ENCODE measurements at regions not wholly inside any gene's neighbourhood (a gene's known extent, or its start where the extent isn't known, plus 50 kb on each side); places are given as distances from the start of the nearest gene placed in this dataset.
A peak's percentile ranks its signal among the peaks of the same experiment; 100 is the strongest.

DNA sequence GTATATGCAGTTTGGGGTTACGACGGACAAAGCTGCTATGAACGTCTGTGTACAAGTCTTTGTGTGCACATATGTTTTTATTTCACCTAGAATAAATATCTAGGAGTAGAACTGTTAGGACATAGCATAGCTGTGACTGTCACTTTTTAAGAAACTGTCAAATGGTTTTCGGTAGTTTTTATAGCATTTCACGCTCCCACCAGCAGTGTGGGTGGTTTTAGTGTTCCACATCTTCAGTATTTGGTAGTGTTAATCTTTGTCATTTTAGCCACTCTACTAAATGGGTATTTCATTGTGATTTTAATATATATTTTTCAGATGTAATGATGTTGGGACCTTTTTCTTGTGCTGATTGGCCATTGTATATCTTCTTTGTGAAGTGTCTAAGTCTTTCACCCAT is 109.1 kb upstream of the BCAT1 start:
- DNase-seq (ENCODE audit: low spot score), result no peak

DNA sequence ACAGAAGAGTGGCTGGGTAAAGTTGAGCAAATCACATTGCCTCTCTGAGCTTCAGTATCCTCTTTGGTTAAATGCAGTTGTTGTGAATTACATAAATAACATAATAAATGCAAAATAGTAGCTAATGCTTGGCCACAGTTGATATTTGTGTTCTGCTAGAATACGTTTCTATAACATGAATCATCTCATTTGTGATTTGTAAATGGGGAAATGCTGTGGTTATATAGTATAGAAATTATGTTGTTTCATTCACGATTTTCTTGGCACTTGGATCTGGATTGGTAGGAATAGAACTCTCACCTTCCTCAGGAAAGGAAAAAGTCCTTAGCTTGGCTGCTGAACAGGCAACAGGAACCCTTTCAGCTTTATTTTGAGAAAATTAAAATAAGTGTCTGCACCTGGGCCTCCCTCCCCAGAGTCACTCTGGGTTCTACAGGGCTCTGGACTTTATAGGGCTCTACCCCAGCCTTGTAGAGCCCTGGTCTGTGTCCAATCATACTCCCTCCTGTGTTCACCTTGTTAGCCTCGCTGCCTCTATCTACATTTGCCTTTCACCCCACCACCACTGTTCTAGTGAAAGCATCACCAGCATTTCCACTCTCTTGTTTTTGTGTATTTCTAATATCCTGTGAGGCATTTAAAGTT is 107.7 kb upstream of the BCAT1 start:
- no peak for DNase-seq (ENCODE audit: low spot score)

DNA sequence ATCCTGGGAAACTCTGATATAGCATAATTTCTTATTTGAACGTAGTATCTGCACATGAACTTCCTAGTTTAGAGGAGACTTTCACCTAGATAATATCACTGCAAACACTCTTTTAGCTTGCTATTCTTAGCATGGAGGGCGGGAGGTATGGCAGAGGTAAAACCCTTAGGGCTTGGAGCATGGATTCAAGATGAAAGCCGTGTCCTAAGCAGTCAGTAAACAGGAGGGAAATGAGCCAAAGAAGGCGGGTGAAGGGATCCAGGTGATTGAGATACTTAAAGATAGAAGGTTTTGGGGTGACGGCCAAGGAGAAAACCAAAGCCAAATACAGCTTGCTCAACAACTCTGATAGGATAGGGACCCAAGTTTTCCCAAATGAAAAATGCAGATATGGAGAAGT is 107.1 kb upstream of the BCAT1 start:
- DNase-seq (ENCODE audit: low spot score), result no peak

DNA sequence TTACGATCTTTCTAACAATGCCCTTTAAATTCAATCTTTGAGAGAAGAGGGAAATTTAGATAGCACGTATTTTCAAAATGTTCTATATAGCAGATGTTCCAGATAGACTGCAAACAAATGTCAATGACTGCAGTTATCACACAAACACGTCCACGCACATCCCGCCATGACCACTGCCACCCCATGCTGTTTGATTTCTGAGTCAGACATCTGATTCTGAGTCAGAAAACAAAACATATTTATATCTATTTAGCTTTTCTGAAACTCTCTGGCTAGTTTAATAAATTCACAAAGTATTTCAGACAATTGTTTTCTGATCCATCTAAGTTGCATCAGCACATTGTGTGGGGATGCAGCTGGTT is 105.9 kb upstream of the BCAT1 start:
- DNase-seq (ENCODE audit: low spot score), result peak; percentile 34

DNA sequence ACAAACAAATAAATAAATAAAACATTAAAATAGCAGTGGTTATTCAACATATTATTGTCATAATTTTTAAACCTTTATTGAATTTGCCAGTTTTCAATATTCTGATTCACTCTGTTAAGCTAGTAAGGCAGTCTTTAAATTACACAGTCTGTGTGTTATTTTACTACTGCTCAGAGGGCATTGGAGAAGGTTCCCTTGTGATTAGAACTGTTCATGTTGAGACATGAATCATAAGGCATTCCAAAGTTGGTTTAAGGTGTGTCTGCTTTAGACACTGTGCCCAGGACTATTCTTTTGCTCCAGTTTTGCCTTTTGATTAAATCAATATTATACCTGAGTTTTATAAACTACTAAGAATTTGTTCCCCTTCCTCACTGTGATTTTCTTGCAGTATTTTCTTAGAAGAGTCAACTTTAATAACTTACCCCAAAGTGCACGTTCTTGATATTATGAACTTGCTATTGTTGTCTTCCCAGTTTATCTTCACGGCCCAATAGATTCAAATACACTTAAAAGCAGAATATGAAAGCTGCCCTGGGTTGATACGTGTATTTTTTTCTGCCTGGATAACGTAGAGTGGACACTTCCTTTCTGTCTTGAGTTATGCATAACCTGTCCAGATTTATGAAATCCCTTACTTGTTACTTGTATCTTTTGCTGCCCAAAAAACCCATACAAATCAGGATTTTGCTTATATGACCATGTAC is 105.3 kb upstream of the BCAT1 start:
- DNase-seq (ENCODE audit: low spot score), result no peak

DNA sequence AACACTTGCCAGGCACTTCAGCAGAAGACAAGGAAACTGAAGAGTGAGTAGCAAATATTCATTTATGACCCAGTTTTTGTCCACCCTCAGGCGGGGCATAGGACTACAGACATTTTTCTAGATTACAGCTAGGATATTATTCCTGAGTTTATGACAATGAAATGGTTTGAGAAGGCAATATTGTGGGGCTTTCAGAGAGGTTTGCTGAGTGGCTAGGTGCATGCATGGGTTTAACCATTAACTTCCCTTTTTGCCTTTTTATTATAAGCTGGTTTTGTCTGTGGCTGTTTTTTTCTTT is 104.0 kb upstream of the BCAT1 start:
- no peak for DNase-seq (ENCODE audit: low spot score)

DNA sequence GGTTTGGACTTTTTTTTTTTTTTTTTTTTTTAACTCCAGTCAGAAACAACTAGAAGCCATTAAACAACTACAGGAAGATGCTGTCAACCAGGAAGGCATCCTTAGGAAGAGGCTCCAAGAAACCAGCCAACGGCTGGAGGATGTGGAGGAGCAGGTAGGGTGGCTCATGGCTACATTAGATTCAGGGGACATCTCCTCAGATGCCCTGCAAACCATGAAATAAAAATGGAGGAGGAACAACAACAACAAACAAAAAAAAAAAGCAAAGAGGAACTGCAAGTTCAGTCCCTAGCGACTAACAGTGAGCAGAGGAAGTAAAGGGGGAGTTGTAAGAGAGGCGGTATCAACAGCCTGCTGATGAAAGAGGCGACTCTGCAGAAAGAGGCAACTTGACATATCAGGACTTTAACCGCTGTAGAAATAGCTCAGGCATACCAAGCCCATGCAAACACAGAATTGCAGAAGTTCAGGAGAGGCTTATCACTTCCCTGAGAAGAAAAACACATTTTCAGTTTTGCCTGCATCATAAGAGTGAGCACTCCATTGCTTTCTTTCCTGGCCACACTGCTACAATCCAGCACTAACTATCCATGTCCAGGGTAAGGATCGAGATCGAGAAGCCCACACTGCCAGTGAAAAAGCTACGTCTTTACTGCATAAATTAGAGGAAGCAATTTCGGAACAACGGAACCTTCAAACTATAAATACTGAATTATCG is 103.5 kb upstream of the BCAT1 start:
- DNase-seq (ENCODE audit: low spot score), result peak; percentile 73

DNA sequence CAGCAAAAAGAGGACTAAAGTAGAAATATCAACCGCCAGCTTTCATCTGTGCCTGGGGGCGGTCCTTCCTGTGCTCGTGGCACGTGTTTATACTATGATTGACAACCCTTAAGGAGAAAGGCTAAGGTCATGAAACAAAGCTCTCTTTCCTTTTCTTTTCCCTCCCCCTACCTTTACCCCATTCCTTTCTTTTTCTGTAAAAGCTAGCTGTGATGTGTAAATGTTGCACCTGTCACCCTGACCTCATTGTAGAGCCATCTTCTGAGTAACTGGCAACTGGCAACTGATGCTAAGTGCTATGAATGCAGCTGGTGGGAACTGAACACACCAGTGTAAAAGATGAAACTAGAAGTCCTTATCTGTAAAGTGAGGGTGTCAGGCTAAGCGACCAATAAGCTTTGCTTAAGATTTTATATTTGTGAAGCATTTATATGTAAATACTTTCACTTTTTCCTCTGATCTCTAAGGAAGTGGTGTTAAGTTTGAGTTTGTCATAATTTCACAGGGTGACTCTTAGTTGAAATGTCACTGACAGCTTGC is 102.8 kb upstream of the BCAT1 start:
- peak; percentile 62 for DNase-seq (ENCODE audit: low spot score)

DNA sequence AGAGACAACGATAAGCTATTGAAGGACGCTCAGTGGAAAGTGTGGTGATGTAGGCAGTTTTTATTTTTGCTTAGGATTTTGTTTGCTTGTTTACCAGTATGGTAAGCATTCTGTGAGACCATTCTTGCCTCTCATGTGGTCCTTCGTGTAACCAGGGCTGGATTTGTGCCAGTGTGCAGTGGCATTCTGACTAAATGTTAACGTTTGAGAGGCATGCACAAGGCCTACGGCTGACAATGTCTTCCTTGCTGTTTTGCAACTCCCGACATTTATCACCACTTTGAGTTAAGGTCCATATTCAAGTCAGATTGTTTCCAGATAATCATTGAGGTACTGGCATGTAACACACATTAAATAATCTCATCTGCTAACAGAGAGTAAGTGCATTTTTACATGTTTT is 102.3 kb upstream of the BCAT1 start:
- DNase-seq (ENCODE audit: low spot score), result no peak

DNA sequence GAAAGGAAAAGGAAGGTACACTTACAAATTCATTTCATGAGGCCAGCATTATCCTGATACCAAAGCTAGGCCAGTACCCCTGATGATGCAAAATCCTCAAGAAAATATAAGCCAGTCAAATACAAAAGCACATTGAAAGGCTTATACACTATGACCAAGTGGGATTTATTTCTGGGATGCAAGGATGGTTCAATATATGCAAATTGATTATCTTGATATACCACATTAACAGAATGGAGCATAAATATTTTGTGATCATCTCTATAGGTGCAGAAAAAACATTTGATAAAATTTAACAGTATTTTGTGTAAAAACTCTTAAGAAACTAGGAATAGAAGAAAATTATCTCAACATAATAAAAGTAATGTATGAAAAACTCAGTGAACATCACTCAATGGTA is 97.0 kb upstream of the BCAT1 start:
- DNase-seq (ENCODE audit: low spot score), result no peak

DNA sequence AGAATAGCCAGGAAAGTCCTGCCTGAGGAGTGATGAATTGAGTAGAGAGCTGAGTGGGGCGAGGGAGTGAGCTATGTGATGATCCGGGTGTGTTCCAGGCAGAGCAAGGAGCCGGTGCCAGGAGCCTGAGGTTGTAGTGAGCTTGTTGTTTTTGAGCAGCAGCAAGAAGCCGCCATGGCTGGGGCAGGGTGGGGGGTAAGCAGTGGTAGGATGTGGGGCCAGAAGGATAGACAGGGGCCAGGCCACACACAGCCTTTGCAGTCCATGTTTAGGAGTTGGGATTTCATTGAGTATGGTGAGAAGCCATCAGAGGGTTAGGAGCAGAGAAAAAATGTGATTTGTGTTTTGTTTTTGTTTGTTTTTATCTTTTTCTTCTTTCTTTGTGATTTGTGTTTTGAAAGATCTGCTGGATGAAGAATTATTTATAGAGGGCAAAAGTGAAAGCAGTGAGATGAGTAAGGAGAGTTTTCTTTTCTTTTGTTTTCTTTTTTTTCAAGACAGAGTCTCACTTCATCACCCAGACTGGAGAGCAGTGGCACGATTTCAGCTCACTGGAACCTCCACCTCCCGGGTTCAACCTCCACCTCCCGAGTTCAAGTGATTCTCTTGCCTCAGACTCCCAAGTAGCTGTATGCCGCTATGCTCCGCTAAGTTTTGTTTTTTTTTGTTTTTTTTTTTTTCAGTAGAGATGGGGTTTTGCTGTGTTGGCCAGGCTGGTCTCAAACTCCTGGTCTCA is 92.3 kb upstream of the BCAT1 start:
- DNase-seq (ENCODE audit: low spot score), result no peak

DNA sequence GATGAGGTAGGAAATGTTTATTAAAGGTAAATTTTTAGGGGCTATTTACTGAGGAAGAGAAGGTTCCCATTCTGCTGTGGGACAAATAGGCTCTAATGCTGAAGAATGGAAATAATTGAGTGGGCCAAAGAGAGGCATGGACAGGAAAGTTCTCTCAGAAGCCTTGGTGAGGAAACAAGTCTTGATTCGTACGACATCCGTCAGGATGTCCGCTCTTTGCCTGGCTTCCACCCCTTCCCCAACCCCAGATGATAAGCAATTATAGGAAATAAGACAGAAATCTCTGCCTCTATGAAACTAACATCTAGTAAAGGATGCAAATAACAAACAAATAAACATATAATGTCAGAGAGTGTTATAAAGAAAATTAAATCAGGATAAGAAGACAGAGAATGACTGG is 91.7 kb upstream of the BCAT1 start:
- DNase-seq (ENCODE audit: low spot score), result no peak

DNA sequence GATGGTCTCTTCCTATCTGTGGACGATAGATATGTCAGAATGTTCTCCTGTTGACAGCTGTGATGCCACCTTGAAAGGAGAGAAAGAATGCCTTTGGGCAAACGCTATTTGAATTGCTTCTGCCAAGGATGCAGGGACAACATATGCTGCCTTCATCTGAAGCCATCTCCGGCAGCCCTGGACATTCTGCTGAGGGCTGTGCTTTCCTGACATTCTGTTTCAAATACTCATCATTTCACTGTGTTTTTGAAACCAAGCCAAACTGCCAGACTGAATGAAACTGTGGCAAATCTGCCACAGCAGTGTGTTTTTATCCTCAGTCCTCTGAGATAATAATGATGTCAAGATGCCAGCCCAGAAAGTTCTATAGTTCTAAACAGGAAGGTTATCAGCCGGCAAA is 85.8 kb upstream of the BCAT1 start:
- DNase-seq (ENCODE audit: low spot score), result no peak

DNA sequence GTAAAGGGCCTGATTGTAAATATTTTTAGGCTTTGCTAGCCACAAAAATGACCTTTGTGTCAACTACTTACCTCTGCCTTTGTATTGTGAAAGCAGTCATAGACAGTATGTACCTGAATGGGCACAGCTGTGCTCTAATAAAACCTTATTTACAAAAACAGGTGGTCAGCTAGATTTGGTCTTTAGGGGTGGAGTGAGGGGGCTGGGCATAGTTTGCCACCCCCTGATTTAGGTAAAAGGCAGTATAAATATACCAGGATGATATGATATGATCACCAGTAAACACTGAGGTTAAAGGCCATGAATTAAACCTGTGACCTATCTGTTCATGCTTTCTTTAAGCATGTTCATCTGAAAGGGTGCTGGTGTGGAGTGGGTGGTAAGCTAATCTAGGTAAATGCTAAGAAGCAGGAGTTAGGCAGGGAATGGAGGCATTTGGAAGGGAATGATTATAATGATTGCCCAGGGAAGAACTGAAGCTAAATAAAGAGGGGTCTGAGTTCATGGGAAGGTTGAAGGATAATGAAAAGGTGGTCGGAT is 77.1 kb upstream of the BCAT1 start:
- DNase-seq (ENCODE audit: low spot score), result no peak

DNA sequence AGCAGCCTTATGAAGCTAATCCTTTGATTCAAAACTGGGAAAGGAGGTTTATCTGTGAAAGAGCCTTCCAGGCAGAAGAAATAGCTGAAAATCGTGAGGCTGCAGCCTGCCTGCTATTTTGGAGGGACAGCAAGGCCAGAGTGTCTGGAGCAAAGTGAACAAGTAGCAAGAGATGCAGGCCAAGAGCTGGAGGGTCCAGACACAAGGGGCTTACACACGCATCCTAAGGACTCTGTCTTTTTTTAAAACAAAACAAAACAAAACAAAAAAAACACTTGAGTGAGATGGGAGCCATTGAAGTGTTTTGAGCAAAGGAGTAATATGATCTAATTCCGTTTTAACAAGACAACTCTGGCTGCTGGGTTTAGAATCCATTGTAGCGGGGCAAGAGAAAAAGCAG is 76.4 kb upstream of the BCAT1 start:
- DNase-seq (ENCODE audit: low spot score), result no peak

DNA sequence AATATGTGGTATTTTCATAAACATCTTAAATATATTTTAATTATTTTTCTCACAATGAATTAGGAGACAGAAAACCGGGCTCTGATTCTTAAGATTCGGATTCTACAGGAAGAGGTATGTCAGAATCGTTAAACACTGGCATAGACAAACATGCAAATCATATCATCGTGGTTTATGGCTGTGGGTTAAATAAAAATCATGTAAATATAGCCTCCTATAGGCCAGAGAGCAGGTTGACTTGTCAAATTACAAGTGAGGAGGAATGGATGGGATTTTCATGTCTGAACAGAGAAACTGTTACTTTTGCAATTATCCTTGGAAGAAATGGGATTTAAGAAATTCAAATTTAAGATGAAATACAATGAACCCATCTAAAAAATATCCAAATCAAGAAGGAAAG is 74.9 kb upstream of the BCAT1 start:
- DNase-seq (ENCODE audit: low spot score), result no peak

DNA sequence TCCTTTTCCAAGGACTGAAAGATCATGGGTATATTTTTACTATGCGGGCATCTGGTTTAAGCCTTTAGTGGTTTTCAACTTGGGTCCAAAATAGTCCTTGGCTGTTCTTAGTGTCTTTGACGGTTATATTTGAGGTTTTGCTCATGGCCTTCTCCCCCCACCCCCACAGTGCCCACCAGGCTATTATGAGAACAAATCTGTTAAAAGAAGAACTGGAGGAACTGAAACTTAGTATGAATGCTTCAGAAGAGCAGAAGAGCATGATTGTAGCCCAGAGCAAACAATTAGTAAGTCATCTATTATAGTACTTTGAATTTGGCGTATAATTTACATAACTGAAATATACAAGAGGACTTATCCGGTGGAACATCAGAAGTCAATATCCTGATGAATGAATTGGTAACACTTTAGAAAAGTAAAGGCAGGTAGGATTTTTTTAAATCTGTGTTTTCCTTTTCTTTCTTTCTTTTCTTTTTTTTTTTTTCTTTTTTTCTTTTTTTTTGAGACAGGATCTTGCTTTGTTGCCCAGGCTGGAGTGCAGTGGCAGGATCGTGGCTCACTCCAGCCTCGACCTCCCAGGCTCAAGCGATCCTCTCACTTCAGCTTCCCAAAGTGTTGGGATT is 71.8 kb upstream of the BCAT1 start:
- DNase-seq (ENCODE audit: low spot score), result no peak

DNA sequence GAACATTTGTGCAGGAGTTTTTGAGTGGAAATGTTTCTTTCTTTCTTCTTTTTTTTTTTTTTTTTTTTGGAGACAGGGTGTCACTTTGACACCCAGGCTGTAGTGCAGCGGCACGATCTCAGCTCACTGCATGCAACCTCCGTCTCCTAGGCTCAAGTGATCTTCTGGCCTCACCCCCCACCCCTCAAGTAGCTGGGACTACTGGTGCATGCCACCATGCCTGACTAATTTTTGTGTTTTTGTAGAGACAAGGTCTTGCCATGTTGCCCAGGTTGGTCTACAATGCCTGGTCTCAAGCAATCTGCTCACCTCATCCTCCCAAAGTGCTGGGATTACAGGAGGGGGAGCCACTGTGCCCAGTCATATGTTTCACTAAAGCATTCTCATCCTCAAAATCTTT is 69.2 kb upstream of the BCAT1 start:
- no peak for DNase-seq (ENCODE audit: low spot score)

DNA sequence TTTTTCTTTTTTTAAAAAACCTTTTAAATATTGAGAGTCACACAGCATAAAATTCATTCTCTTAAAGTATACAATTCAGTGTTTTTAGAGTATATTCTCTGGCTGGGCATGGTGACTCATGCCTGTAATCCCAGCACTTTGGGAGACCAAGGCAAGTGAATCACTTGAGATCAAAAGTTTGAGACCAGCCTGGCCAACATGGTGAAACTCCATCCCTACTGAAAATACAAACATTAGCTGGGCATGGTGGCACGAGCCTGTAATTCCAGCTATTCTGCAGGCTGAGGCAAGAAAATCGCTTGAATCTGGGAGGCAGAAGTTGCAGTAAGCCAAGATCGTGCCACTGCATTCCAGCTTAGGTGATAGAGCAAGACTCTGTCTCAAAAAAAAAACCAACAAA is 68.4 kb upstream of the BCAT1 start:
- no peak for DNase-seq (ENCODE audit: low spot score)

DNA sequence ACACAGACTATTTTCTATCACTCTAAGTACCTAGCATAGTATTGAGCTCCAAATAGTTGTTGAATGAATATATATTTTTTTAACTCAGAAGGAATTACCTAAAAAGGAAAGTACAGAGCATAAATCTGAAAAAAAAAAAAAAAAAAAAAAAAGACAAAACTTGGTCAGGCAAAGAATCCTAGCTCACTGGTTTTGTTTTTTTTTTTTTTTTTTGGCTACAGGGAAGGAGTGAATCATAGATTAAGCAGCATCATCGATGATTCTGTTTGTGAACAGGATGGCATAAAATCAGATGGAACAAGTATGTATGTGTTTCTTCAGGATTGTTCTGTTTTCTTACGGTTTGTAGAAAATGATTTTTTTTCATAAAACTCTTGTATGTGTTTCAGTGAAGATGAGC is 66.1 kb upstream of the BCAT1 start:
- no peak for DNase-seq (ENCODE audit: low spot score)

DNA sequence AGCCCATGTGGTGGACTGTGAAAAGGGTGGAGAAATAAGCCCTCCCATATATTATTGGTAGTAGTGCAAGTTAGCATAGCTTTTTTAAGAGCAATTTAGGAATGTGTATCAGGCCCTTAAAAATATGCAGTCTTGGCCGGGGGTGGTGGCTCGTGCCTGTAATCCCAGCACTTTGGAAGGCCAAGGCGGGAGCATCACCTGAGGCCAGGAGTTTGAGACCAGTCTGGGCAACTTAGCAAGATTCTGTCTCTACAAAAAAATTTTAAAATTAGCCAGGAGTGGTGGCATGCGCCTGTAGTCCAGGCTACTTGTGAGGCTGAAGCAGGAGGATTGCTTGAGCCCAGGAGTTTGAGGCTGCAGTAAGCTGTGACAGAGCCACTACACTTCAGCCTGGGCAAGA is 64.2 kb upstream of the BCAT1 start:
- DNase-seq (ENCODE audit: low spot score), result no peak

DNA sequence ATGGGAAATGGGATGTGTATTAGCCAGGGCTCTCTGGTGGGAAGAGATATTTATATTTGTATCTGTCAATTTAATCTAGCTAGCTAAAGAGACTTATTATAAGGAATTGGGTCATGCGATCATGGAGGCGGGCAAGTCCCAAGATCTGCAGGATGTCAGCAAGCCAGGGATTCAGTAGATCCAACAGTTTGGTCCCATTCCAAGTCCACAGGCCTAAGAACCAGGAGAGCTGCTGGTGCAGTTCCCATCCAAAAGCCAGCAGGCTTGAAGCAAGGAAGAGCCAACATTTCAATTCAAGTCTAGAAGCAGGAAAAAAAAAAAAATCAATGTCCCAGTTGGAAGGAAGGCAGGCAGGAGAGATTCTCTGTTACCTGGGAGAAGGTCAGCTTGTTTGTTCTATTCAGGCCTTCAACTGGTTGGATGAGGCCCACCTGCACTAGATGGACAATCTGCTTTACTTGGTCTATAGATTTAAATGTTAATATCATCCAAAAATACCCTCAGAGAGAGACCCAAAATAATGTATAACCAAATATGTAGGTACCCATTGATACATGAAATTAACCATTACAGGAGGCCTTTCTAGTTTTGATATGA is 60.7 kb upstream of the BCAT1 start:
- DNase-seq (ENCODE audit: low spot score), result no peak
